H1 (cell line): ENCODE measurements at regions not wholly inside any gene's neighbourhood (a gene's known extent, or its start where the extent isn't known, plus 50 kb on each side); places are given as distances from the start of the nearest gene placed in this dataset.

Source experiments
- ASH2L ChIP-seq: fragments of 200-600, 300-600 bp; sonication (generic); IDR thresholded peaks from one replicate; pipeline ENCODE4 v1.7.1; 2017; ENCODE audit warnings: low read length
- ATF2 ChIP-seq: IDR thresholded peaks from 2 replicates; pipeline ENCODE4 v1.6.1; 2012; ENCODE audit warnings: low read length, inconsistent platforms
- BACH1 ChIP-seq: IDR thresholded peaks from 2 replicates; pipeline ENCODE4 v1.6.1; 2012; ENCODE audit warnings: low read length, improper control_type of control experiment
- BCL11A ChIP-seq, 2 experiments: IDR thresholded peaks; one replicate each; pipeline ENCODE4 v1.6.1; 2011; ENCODE audit warnings: low read depth in 2 of 2, low read length in 2 of 2, mild to moderate bottlenecking in 2 of 2
- CTCF ChIP-seq, 3 experiments: IDR thresholded peaks; 1 replicate in 2 of 3; 2 replicates in 1 of 3; pipeline versions ENCODE4 v1.5.1 to v1.6.1; 2011; ENCODE audit warnings: low read length in 3 of 3, mild to moderate bottlenecking in 3 of 3, inconsistent platforms in 2 of 3, low read depth in 1 of 3, moderate library complexity in 1 of 3; ENCODE audit not compliant: insufficient read depth in 1 of 3; ENCODE audit errors: control extremely low read depth in 1 of 3
- EZH2 ChIP-seq: fragments of 200-600 bp; sonication (generic); IDR thresholded peaks from 2 replicates; pipeline ENCODE4 v1.7.1; 2012; ENCODE audit warnings: low read depth, mild to moderate bottlenecking, moderate library complexity, low read length, inconsistent platforms; ENCODE audit not compliant: severe bottlenecking
- FOSL1 ChIP-seq: IDR thresholded peaks from 2 replicates; pipeline ENCODE4 v1.6.1; 2011; ENCODE audit warnings: mild to moderate bottlenecking, low read depth, low read length, moderate library complexity; ENCODE audit not compliant: insufficient read depth
- HDAC6 ChIP-seq: IDR thresholded peaks from one replicate; pipeline ENCODE4 v1.7.1; 2012; ENCODE audit warnings: low read depth, mild to moderate bottlenecking, inconsistent platforms, low read length, moderate library complexity
- POLR2A ChIP-seq, 2 experiments: IDR thresholded peaks; 1 replicate in 1 of 2; 2 replicates in 1 of 2; pipeline ENCODE4 v1.6.1; 2011; ENCODE audit warnings: low read depth in 2 of 2, low read length in 2 of 2, mild to moderate bottlenecking in 2 of 2; ENCODE audit errors: control extremely low read depth in 1 of 2
- RAD21 ChIP-seq, 2 experiments: IDR thresholded peaks in 1 of 2; conservative IDR thresholded peaks in 1 of 2; 2 replicates each; pipeline ENCODE4 v1.6.1; 2011; ENCODE audit warnings: low read depth in 2 of 2, low read length in 2 of 2, improper control_type of control experiment in 1 of 2, inconsistent platforms in 1 of 2, mild to moderate bottlenecking in 1 of 2, moderate library complexity in 1 of 2
- SRF ChIP-seq: IDR thresholded peaks from 2 replicates; pipeline ENCODE4 v1.6.1; 2011; ENCODE audit warnings: mild to moderate bottlenecking, low read depth, low read length, moderate library complexity
- YY1 ChIP-seq: IDR thresholded peaks from 2 replicates; pipeline ENCODE4 v1.6.1; 2011; ENCODE audit warnings: low read depth, mild to moderate bottlenecking, low read length

- TF ChIP-seq BACH1 (no peak), ATF2 (no peak), RAD21 (IDR thresholded peaks at IDR 0.05 in 1 of 2, conservative IDR thresholded peaks at IDR 0.05 in 1 of 2; ENCODE audit: low read depth in 2 of 2, low read length in 2 of 2) (no peak), FOSL1 (no peak), CTCF (IDR thresholded peaks at IDR 0.05; ENCODE audit: control extremely low read depth in 1 of 3, insufficient read depth in 1 of 3, low read depth in 1 of 3, low read length in 3 of 3) (no peak), EZH2 (no peak), HDAC6 (no peak), BCL11A (IDR thresholded peaks at IDR 0.05; ENCODE audit: low read depth in 2 of 2, low read length in 2 of 2) (no peak), POLR2A (IDR thresholded peaks at IDR 0.05; ENCODE audit: control extremely low read depth in 1 of 2, low read depth in 2 of 2, low read length in 2 of 2) (no peak), SRF (no peak), YY1 (no peak), ASH2L (no peak)
Observed at GRCh38 chr1:245046315-245046714, 108.5 kb upstream of the KIF26B start.
